ENCODE measurements at regions not wholly inside any gene's neighbourhood (a gene's known extent, or its start where the extent isn't known, plus 50 kb on each side); places are given as distances from the start of the nearest gene placed in this dataset.
"Not testable (repeated sequence)": the region's sequence is repeated elsewhere in the genome, so short reads cannot be mapped to it uniquely, and the experiment has no call there.

GRCh38 chr5:30368064-30368463, 825.4 kb upstream of the CDH6 start:
- no peak for DNase-seq (ENCODE audit: low spot score)

DNA sequence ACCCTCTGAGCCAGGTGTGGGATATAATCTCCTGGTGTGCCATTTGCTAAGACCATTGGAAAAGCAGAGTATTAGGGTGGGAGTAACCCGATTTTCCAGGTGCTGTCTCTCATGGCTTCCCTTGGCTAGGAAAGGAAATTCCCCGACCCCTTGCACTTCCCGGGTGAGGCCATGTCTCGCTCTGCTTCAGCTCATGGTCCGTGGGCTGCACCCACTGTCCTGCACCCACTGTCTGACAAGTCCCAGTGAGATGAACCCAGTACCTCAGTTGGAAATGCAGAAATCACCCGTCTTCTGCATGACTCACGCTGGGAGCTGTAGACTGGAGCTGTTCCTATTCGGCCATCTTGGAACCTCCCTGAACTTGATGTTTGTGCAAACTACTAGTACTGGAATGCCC, 828.5 kb upstream of the CDH6 start:
- DNase-seq (ENCODE audit: low spot score) = not testable (repeated sequence)

DNA sequence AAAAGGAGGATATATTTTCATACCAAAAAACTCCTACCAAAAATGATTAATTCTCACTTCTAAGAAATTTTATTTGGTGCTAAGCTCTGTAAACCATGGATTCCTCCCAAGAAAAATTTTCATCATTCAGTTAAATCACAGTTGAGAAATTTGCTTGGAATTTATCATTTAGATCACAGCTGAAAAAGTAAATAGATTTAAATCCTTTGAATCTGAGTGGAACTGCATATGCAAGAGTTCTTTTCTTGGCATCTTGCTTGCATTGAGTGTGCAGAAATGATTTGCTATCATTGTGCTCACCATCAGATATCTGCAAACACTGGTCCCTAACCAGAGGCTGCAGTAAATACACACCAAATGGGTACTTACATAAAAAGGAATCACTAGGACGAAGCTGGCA, 836.1 kb upstream of the CDH6 start:
- no peak for DNase-seq (ENCODE audit: low spot score)

- no peak for DNase-seq (ENCODE audit: low spot score)
These were observed 837.8 kb upstream of the CDH6 start for GRCh38 chr5:30355675-30356074.

GRCh38 chr5:30347858-30348257, 845.6 kb upstream of the CDH6 start:
- no peak for DNase-seq (ENCODE audit: low spot score)

GRCh38 chr5:30345539-30346345, 847.7 kb upstream of the CDH6 start:
- not testable (repeated sequence) for DNase-seq (ENCODE audit: low spot score)

GRCh38 chr5:30343707-30344106, 849.8 kb upstream of the CDH6 start:
- DNase-seq (ENCODE audit: low spot score) = no peak

GRCh38 chr5:30341466-30341865, 852.0 kb upstream of the CDH6 start:
- DNase-seq (ENCODE audit: low spot score) = no peak

DNA sequence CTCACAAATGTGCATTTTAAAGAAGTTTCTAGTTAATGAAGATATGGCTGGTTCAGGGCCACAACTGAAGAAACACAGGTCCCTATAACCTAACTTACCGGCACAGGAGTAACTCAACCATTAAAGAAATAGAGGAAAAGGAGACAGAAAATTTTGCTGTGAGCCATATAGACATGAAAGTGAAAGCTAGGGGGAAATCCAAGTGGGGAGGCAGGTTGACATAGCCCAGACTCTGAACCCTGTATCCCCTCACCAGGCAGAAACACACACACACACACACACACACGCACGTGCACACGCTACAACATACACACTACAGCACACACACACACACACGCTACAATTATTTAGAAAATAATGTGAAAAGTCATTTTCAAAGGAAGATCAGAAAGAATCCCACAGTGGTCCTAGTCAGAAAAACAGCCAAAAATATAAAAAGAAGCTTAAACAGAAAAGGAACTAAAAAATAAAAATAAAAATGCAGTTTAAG, 856.4 kb upstream of the CDH6 start:
- DNase-seq (ENCODE audit: low spot score) = no peak

GRCh38 chr5:30331534-30331933, 862.0 kb upstream of the CDH6 start:
- DNase-seq (ENCODE audit: low spot score) = no peak

GRCh38 chr5:30325795-30326194, 867.7 kb upstream of the CDH6 start:
- DNase-seq (ENCODE audit: low spot score) = no peak

- no peak for DNase-seq (ENCODE audit: low spot score)
These were observed 869.4 kb upstream of the CDH6 start for GRCh38 chr5:30324083-30324482.

- no peak for DNase-seq (ENCODE audit: low spot score)
These were observed 905.6 kb upstream of the CDH6 start for GRCh38 chr5:30287890-30288289.

GRCh38 chr5:30279237-30279636, 914.2 kb upstream of the CDH6 start:
- DNase-seq (ENCODE audit: low spot score) = no peak

GRCh38 chr5:30267026-30267425, 926.5 kb upstream of the CDH6 start:
- no peak for DNase-seq (ENCODE audit: low spot score)

GRCh38 chr5:30239331-30240022, 954.0 kb upstream of the CDH6 start:
- no peak for DNase-seq (ENCODE audit: low spot score)

DNA sequence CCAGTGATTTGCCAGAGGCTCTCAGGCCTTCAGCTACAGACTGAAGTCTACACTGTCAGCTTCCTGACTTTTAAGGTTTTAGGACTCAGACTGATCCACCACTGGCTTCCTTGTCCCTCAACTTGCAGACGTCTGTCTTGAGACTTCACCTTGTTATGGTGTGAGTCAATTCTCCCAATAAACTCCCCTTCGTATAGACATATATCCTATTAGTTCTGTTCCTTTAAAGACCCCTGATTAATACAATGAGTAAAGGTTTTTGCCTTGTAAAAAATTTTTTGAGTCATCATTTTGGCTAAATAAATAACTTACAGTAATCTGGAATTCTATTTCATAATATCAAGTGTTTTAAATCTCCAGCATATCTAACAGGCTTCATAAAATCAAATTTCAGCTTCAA, 956.3 kb upstream of the CDH6 start:
- DNase-seq (ENCODE audit: low spot score) = no peak

- no peak for DNase-seq (ENCODE audit: low spot score)
These were observed 983.7 kb upstream of the CDH6 start for GRCh38 chr5:30209755-30210154.

- no peak for DNase-seq (ENCODE audit: low spot score)
These were observed 995.8 kb upstream of the CDH6 start for GRCh38 chr5:30197662-30198061.

DNA sequence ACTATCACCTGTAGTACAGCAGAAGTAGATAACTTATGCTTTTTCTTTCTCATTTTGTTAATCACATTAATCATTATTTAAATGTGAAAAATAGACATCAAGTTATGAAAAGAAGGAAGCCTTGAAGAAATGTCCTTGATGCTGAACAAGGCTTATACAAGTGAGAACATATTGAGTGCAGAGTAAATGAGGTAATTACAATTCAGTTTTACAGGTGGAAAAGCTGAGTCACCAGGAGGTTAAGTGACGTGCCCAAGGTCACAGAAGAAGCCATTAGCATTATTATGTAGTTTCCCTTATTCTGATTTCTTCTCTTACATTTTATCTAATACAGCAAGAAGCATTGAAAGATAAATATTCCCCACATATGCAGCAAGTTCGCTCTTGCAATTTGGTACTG, 998.5 kb upstream of the CDH6 start:
- no peak for DNase-seq (ENCODE audit: low spot score)

DNA sequence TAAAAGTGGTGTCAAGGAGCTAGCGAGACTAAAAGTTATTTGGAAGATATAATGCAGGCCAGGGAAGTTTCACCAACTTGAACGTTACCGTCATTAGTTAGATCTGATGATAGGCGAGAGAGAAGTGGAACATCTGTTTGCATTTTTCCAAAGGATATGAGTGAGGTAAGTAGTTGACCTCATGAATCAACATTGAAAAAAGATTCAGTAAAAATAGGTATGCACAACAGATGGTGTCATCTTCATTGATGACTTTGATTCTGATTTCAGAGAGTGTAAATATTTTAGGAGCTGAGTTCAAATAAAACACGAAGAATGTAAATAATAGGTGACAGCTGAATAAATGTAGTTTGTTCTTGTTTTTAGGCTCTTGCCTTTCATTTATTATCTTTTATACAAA, 998.9 kb upstream of the CDH6 start:
- no peak for DNase-seq (ENCODE audit: low spot score)

DNA sequence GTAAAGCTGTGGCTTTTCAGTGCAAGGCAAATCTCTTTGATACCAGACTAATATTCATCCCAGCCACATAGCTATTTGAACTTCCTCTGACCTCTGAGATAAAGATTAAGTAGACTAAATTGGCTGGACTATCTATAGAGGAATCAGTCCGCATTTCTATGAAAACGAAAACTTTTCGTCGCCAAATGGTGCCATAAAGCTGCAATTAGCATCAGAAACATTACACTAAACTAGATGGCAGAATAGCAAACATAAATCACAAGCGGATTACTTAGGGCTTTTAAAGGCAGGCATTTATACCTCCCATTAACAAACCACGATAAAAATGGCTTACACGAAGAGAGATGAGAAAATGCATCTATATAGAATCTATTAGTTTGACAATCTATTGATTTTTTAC, 1009.7 kb upstream of the CDH6 start:
- DNase-seq (ENCODE audit: low spot score) = no peak

GRCh38 chr5:30156156-30156555, 1037.3 kb upstream of the CDH6 start:
- DNase-seq (ENCODE audit: low spot score) = no peak

DNA sequence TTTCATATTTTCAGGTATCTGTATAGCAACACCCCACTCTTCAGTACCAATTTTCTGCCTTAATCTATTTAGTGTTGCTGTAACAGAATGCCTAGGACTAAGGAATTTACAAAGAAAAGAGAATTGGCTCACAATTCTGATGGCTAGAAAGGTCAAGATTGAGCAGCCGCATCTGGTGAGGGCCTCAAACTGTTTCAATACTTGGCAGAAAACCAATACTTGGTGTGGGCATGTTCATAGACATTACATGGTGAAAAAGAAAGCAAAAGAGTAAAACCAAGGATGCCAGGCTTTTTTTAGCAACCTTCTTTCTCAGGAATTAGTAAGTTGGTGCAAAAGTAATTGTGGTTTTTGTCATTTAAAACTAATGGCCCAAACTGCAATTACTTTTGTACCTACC, 1041.1 kb upstream of the CDH6 start:
- no peak for DNase-seq (ENCODE audit: low spot score)

Data from LoVo (cell line).